Right renal pelvis (tissue), 4 donors: ENCODE measurements at regions not wholly inside any gene's neighbourhood (a gene's known extent, or its start where the extent isn't known, plus 50 kb on each side); places are given as distances from the start of the nearest gene placed in this dataset.

Experiments used
- DNase-seq, 4 donors: peaks; one replicate each; pipeline ENCODE4 v3.0.0-alpha.2; 2013; ENCODE audit warnings: low read depth in 4 of 4, low spot score in 3 of 4, missing footprints in 1 of 4

GRCh38 chr16:49972961-49973360, 52.1 kb upstream of the CNEP1R1 start:
- no peak for DNase-seq
